OCI-LY3 (cell line): ENCODE measurements at regions not wholly inside any gene's neighbourhood (a gene's known extent, or its start where the extent isn't known, plus 50 kb on each side); places are given as distances from the start of the nearest gene placed in this dataset.

ENCODE experiments used
- EZH2phosphoT487 ChIP-seq: fragments of 200-600 bp; shearing (Covaris generic); IDR thresholded peaks from 2 replicates; pipeline ENCODE4 v1.6.1; 2018; ENCODE audit warnings: antibody characterized with exemption, mixed run types, low read depth
- TF ChIP-seq, protein P1 (sequence below): fragments of 200-600, 300-600 bp; sonication (generic); IDR thresholded peaks from 2 replicates; pipeline ENCODE4 v1.5.1; 2014; ENCODE audit warnings: antibody characterized with exemption, low read length, low read depth

DNA sequence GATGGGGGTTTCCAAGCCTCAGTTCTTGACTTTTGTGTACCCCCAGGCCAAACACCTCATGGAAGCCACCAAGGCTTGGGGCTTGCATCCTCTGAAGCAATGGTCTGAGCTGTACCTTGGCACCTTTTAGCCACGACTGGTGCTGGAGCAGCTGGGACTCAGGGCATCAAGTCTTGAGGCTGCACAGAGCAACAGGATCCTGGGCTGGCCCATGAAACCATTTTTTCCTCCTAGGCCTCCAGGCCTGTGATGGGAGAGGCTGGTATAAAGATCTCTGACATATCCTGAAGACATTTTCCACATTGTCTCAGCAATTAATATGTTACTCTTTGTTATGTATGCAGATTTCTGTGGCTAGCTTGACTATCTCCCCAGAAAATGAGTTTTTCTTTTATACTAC is 269.1 kb upstream of the TBX18 start:
- TF ChIP-seq, protein P1, sequence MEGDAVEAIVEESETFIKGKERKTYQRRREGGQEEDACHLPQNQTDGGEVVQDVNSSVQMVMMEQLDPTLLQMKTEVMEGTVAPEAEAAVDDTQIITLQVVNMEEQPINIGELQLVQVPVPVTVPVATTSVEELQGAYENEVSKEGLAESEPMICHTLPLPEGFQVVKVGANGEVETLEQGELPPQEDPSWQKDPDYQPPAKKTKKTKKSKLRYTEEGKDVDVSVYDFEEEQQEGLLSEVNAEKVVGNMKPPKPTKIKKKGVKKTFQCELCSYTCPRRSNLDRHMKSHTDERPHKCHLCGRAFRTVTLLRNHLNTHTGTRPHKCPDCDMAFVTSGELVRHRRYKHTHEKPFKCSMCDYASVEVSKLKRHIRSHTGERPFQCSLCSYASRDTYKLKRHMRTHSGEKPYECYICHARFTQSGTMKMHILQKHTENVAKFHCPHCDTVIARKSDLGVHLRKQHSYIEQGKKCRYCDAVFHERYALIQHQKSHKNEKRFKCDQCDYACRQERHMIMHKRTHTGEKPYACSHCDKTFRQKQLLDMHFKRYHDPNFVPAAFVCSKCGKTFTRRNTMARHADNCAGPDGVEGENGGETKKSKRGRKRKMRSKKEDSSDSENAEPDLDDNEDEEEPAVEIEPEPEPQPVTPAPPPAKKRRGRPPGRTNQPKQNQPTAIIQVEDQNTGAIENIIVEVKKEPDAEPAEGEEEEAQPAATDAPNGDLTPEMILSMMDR, result no peak
- TF ChIP-seq EZH2phosphoT487, result no peak
